Astrocyte (in vitro differentiated cells and primary cell): ENCODE measurements at regions not wholly inside any gene's neighbourhood (a gene's known extent, or its start where the extent isn't known, plus 50 kb on each side); places are given as distances from the start of the nearest gene placed in this dataset.

Experiments used
- DNase-seq: peaks from one replicate; pipeline ENCODE4 v3.0.0-alpha.2; 2010; ENCODE audit warnings: low read depth
- FAIRE-seq: peaks from 2 replicates; lab custom pipeline; 2011; peaks lifted over from hg19 to GRCh38; lab: Jason Lieb, UNC
- H2AFZ ChIP-seq: 2 replicates; pipeline ENCODE4 v1.6.0; 2012; ENCODE audit warnings: low read depth, low read length, inconsistent platforms
- H3K27ac ChIP-seq: 2 replicates; pipeline ENCODE4 v1.5.1; 2011; ENCODE audit warnings: low read depth, low read length, inconsistent platforms
- H3K27me3 ChIP-seq: 2 replicates; pipeline ENCODE4 v1.6.0; 2011; ENCODE audit warnings: low read length, inconsistent platforms; ENCODE audit not compliant: insufficient read depth
- H3K36me3 ChIP-seq: 2 replicates; pipeline ENCODE4 v1.5.1; 2011; ENCODE audit warnings: low read length, inconsistent platforms; ENCODE audit not compliant: insufficient read depth
- H3K4me1 ChIP-seq: 2 replicates; pipeline ENCODE4 v1.5.1; 2011; ENCODE audit warnings: low read length, inconsistent platforms; ENCODE audit not compliant: insufficient read depth
- H3K4me2 ChIP-seq: 2 replicates; pipeline ENCODE4 v1.6.0; 2012; ENCODE audit warnings: low read length, inconsistent platforms
- H3K4me3 ChIP-seq: 2 replicates; pipeline ENCODE4 v1.5.1; 2011; ENCODE audit warnings: low read depth, mild to moderate bottlenecking, low read length, inconsistent platforms; ENCODE audit not compliant: insufficient read depth
- H3K79me2 ChIP-seq: 2 replicates; pipeline ENCODE4 v1.6.0; 2012; ENCODE audit warnings: mild to moderate bottlenecking, low read length, inconsistent platforms; ENCODE audit not compliant: insufficient read depth
- H3K9ac ChIP-seq: 2 replicates; pipeline ENCODE4 v1.6.0; 2012; ENCODE audit warnings: mild to moderate bottlenecking, low read length, inconsistent platforms
- H3K9me3 ChIP-seq: 2 replicates; pipeline ENCODE4 v1.5.1; 2012; ENCODE audit warnings: low read depth, mild to moderate bottlenecking, low read length, inconsistent platforms; ENCODE audit not compliant: insufficient read depth
- H4K20me1 ChIP-seq: 2 replicates; pipeline ENCODE4 v1.6.0; 2012; ENCODE audit warnings: low read length, inconsistent platforms; ENCODE audit not compliant: insufficient read depth
- H3K27ac Mint-ChIP-seq: one replicate; pipeline ENCODE4 v1.8.0; 2021; ENCODE audit warnings: mild to moderate bottlenecking, mixed read lengths; ENCODE audit not compliant: unreplicated experiment
- H3K27me3 Mint-ChIP-seq: one replicate; pipeline ENCODE4 v1.8.0; 2021; ENCODE audit warnings: low read depth, mixed read lengths; ENCODE audit not compliant: unreplicated experiment
- H3K36me3 Mint-ChIP-seq: one replicate; pipeline ENCODE4 v1.8.0; 2021; ENCODE audit warnings: low read depth, mixed read lengths; ENCODE audit not compliant: unreplicated experiment
- H3K4me1 Mint-ChIP-seq: one replicate; pipeline ENCODE4 v1.8.0; 2021; ENCODE audit warnings: low read depth, mixed read lengths; ENCODE audit not compliant: unreplicated experiment
- H3K4me3 Mint-ChIP-seq: one replicate; pipeline ENCODE4 v1.8.0; 2021; ENCODE audit warnings: mild to moderate bottlenecking, moderate library complexity, mixed read lengths; ENCODE audit not compliant: unreplicated experiment
- H3K9me3 Mint-ChIP-seq: one replicate; pipeline ENCODE4 v1.8.0; 2021; ENCODE audit warnings: mild to moderate bottlenecking, mixed read lengths; ENCODE audit not compliant: unreplicated experiment
- EZH2 ChIP-seq: IDR thresholded peaks from 2 replicates; pipeline ENCODE4 v1.6.1; 2012; ENCODE audit warnings: mild to moderate bottlenecking, low read length, inconsistent platforms; ENCODE audit not compliant: insufficient read depth
- TF ChIP-seq, protein P1 (sequence below): IDR thresholded peaks from 2 replicates; pipeline ENCODE4 v1.5.1; 2011; ENCODE audit warnings: low read depth, mild to moderate bottlenecking, inconsistent platforms, low read length, moderate library complexity; ENCODE audit not compliant: insufficient read depth

- Histone ChIP-seq H3K4me1 (no peaks in the 10 kb centered on the region), H3K4me3 (no peak overlapping the region), H3K79me2 (no peaks in the 10 kb centered on the region), H3K27ac (no peak overlapping the region), H3K9me3 (peaks cover 3% of the 10 kb centered on the region), H3K9ac (no peak overlapping the region), H4K20me1 (no peaks in the 10 kb centered on the region), H3K27me3 (no peaks in the 10 kb centered on the region), H3K4me2 (no peak overlapping the region), H2AFZ (no peak overlapping the region), H3K36me3 (no peaks in the 10 kb centered on the region)
- DNase-seq, result no peak
- H3K36me3 Mint-ChIP-seq, result no peaks in the 10 kb centered on the region
- H3K27me3 Mint-ChIP-seq, result peaks cover 6% of the 10 kb centered on the region
- H3K27ac Mint-ChIP-seq, result no peak overlapping the region
- H3K4me3 Mint-ChIP-seq, result no peak overlapping the region
- TF ChIP-seq, protein P1, sequence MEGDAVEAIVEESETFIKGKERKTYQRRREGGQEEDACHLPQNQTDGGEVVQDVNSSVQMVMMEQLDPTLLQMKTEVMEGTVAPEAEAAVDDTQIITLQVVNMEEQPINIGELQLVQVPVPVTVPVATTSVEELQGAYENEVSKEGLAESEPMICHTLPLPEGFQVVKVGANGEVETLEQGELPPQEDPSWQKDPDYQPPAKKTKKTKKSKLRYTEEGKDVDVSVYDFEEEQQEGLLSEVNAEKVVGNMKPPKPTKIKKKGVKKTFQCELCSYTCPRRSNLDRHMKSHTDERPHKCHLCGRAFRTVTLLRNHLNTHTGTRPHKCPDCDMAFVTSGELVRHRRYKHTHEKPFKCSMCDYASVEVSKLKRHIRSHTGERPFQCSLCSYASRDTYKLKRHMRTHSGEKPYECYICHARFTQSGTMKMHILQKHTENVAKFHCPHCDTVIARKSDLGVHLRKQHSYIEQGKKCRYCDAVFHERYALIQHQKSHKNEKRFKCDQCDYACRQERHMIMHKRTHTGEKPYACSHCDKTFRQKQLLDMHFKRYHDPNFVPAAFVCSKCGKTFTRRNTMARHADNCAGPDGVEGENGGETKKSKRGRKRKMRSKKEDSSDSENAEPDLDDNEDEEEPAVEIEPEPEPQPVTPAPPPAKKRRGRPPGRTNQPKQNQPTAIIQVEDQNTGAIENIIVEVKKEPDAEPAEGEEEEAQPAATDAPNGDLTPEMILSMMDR, result no peak
- TF ChIP-seq EZH2, result no peak
- no peak for FAIRE-seq
- no peaks in the 10 kb centered on the region for H3K9me3 Mint-ChIP-seq
- H3K4me1 Mint-ChIP-seq, result no peaks in the 10 kb centered on the region
Measured at GRCh38 chr15:91769476-91769875, 84.0 kb upstream of the SLCO3A1 start.

DNA sequence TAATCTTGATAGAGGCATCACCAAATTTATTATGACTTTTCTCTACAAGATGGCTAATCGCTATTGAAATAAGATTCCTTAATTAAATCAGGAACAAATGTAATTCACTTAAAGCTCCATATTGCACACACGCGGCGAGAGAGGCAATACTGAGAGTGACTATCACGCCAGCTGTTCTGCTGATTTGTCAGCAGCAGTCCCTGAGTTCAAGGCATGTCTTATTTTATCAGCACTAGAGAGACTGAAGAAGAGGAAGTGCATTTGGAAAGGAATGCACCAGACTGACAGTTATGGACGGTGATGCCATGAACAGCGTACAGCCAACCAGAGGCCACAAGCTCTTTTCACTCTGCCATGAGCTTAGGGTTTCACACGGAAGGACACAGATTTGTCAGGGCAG is 83.6 kb upstream of the SLCO3A1 start:
- TF ChIP-seq EZH2, result no peak
- TF ChIP-seq, protein P1, result no peak

GRCh38 chr15:91776104-91776503 is 77.4 kb upstream of the SLCO3A1 start:
- Histone ChIP-seq H3K27me3 (no peaks in the 10 kb centered on the region), H3K4me3 (no peak overlapping the region), H3K4me1 (no peaks in the 10 kb centered on the region), H3K9ac (no peak overlapping the region), H3K79me2 (no peaks in the 10 kb centered on the region), H3K27ac (no peak overlapping the region), H3K4me2 (no peak overlapping the region), H3K36me3 (no peaks in the 10 kb centered on the region), H4K20me1 (no peaks in the 10 kb centered on the region), H2AFZ (no peak overlapping the region), H3K9me3 (no peaks in the 10 kb centered on the region)
- no peaks in the 10 kb centered on the region for H3K9me3 Mint-ChIP-seq
- H3K36me3 Mint-ChIP-seq, result no peaks in the 10 kb centered on the region
- no peak overlapping the region for H3K4me3 Mint-ChIP-seq
- H3K27me3 Mint-ChIP-seq, result peaks cover 5% of the 10 kb centered on the region
- no peak overlapping the region for H3K27ac Mint-ChIP-seq
- TF ChIP-seq EZH2, result no peak
- TF ChIP-seq, protein P1, result no peak
- FAIRE-seq (no peak), DNase-seq (no peak)
- H3K4me1 Mint-ChIP-seq, result no peaks in the 10 kb centered on the region

More for the DNA sequence above, 83.6 kb upstream of the SLCO3A1 start:
- Mint-ChIP-seq H3K27me3 (peaks cover 4% of the 10 kb centered on the region), H3K4me3 (no peak overlapping the region), H3K36me3 (no peaks in the 10 kb centered on the region), H3K27ac (no peak overlapping the region), H3K4me1 (no peaks in the 10 kb centered on the region), H3K9me3 (no peaks in the 10 kb centered on the region)
- Histone ChIP-seq H4K20me1 (no peaks in the 10 kb centered on the region), H3K27me3 (no peaks in the 10 kb centered on the region), H2AFZ (no peak overlapping the region), H3K9me3 (peaks cover 3% of the 10 kb centered on the region), H3K4me3 (no peak overlapping the region), H3K4me1 (no peaks in the 10 kb centered on the region), H3K4me2 (no peak overlapping the region), H3K27ac (no peak overlapping the region), H3K9ac (no peak overlapping the region), H3K36me3 (no peaks in the 10 kb centered on the region), H3K79me2 (no peaks in the 10 kb centered on the region)
- FAIRE-seq (no peak), DNase-seq (no peak)
